Mucosa of descending colon (tissue), 3 donors: ENCODE measurements at regions not wholly inside any gene's neighbourhood (a gene's known extent, or its start where the extent isn't known, plus 50 kb on each side); places are given as distances from the start of the nearest gene placed in this dataset.
A peak's percentile ranks its signal among the peaks of the same experiment; 100 is the strongest.

Experiments
- ATAC-seq: fragments of 200-7000 bp; cut with Tn5 transposase; one replicate; pipeline ENCODE4 v1.9.1; 2020; ENCODE audit warnings: mild to moderate bottlenecking, moderate library complexity
- DNase-seq, 3 donors: peaks; one replicate each; pipeline ENCODE4 v3.0.0-alpha.2; 2020
- H3K36me3 ChIP-seq: fragments of 200-600 bp; one replicate; pipeline ENCODE4 v1.8.0; 2021; ENCODE audit warnings: low read depth, mild to moderate bottlenecking
- H3K4me1 ChIP-seq: fragments of 200-600 bp; one replicate; pipeline ENCODE4 v1.8.0; 2021; ENCODE audit warnings: low read depth, mild to moderate bottlenecking
- H3K4me3 ChIP-seq: fragments of 200-600 bp; one replicate; pipeline ENCODE4 v1.8.0; 2021; ENCODE audit warnings: mild to moderate bottlenecking
- H3K9me3 ChIP-seq: fragments of 200-600 bp; one replicate; pipeline ENCODE4 v1.8.0; 2021; ENCODE audit warnings: mild to moderate bottlenecking
- intact Hi-C, 2 donors: fragments of 100-400 bp; cut with DNase I in 1 of 2; cut with micrococcal nuclease in 1 of 2; formaldehyde crosslinking; loops; one replicate each; pipeline versions ENCODE4 v1.11.0 to v1.11.1; 2022; cut with DNase I, micrococcal nuclease
- TF ChIP-seq, protein P1 (sequence below): fragments of 200-600 bp; IDR thresholded peaks from one replicate; pipeline ENCODE4 v1.8.0; 2022; ENCODE audit warnings: antibody characterized with exemption, mild to moderate bottlenecking
- donor health status: DM: no; HTN: no; CAD: no; lungs with moderate emphysema.
- donor health status: DM: no; HTN: no; CAD: no.
- donor health status: DM: no; HTN: yes; CAD: no.

DNA sequence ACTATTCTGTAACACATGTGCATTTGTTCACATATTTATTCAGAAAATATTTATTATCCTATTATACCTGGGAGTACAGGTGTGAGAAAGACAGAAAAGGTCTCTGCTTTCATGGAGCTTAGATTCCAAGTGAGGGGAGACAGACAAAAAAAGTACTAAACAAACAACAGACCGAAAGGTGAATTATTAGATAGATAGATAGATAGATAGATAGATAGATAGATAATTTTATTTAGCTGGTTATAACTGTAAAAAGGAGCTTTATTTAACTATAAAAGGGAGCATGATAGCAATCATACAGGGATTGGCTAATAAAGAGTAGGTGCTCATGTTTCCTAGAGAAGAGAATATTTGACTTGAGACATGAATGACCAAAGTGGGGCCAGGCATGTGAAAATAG is 119.4 kb downstream of the TNFSF18 start:
- Histone ChIP-seq H3K36me3 (no peaks in the 10 kb centered on the region), H3K9me3 (no peaks in the 10 kb centered on the region), H3K4me3 (no peak overlapping the region), H3K4me1 (peaks cover 5% of the 10 kb centered on the region)
- DNase-seq (no peak), ATAC-seq (no peak)
- intact Hi-C loops = no loop called here
- TF ChIP-seq, protein P1, sequence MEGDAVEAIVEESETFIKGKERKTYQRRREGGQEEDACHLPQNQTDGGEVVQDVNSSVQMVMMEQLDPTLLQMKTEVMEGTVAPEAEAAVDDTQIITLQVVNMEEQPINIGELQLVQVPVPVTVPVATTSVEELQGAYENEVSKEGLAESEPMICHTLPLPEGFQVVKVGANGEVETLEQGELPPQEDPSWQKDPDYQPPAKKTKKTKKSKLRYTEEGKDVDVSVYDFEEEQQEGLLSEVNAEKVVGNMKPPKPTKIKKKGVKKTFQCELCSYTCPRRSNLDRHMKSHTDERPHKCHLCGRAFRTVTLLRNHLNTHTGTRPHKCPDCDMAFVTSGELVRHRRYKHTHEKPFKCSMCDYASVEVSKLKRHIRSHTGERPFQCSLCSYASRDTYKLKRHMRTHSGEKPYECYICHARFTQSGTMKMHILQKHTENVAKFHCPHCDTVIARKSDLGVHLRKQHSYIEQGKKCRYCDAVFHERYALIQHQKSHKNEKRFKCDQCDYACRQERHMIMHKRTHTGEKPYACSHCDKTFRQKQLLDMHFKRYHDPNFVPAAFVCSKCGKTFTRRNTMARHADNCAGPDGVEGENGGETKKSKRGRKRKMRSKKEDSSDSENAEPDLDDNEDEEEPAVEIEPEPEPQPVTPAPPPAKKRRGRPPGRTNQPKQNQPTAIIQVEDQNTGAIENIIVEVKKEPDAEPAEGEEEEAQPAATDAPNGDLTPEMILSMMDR = no peak

DNA sequence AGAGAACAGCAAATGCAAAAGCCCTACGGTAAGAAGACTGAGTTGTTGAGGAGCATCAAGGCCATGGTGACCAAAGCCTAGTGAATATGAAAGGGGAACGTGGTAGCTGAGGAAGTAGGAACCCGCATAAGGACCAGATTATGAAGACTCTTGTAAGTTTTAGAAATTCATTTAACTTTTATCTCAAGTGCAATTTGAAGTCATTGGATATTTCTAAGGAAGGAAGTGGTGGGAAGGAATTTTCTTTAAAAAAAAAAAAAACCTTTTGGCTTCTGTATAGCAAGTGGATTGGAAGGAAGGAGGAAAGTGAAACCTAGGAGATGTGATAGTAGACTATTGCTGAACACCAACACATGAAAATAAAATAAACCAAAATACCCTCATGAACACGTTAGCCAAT is 119.0 kb downstream of the TNFSF18 start:
- Histone ChIP-seq H3K4me1 (peaks cover 5% of the 10 kb centered on the region), H3K36me3 (no peaks in the 10 kb centered on the region), H3K4me3 (no peak overlapping the region), H3K9me3 (no peaks in the 10 kb centered on the region)
- DNase-seq = no peak
- TF ChIP-seq, protein P1 = no peak
- no peak for ATAC-seq
- intact Hi-C loops = no loop called here

DNA sequence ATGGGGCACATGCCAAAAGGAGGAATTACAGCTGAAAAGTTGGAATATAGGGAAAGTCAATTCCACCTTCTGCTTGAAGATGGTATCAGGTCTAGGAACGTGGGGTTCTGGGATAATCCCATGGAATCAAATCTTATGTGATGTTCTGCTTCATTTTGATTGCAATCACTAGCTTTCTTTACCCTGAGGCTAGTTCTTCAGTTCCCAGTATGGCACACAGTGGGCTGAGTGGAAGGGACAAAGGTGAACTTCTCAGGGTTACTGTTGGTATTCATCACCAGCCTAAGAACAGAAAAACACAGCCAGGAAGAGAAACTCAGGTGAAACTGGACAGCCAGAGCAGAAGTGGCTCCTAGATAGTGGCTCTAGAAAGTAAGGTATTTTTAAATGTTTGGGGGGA is 117.8 kb downstream of the TNFSF18 start:
- TF ChIP-seq, protein P1 = no peak
- Histone ChIP-seq H3K4me1 (peaks cover 5% of the 10 kb centered on the region), H3K4me3 (no peak overlapping the region), H3K9me3 (no peaks in the 10 kb centered on the region), H3K36me3 (no peaks in the 10 kb centered on the region)
- ATAC-seq (peak; percentile 22), DNase-seq (no peak)
- intact Hi-C loops = no loop called here

DNA sequence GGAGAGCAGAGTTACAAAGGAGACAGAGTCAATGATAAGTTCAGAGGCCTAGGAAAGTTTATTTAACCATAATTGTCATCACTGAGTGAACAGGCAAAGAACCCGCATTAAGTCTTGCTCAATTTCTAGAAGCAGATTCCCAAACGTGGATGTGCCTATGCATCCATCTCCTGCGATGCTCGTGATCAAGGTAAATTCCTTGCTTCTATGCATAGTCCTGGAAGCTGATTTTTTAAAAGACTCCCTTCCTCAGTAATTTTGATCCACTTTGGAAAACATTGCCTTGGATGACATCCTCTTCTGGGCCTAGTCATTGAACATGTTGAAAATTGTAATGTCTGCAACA is 116.4 kb downstream of the TNFSF18 start:
- no peaks in the 10 kb centered on the region for H3K36me3 ChIP-seq
- ATAC-seq (no peak), DNase-seq (no peak)
- H3K9me3 ChIP-seq = no peaks in the 10 kb centered on the region
- H3K4me3 ChIP-seq = no peak overlapping the region
- peaks cover 5% of the 10 kb centered on the region for H3K4me1 ChIP-seq
- intact Hi-C loops = no loop called here
- TF ChIP-seq, protein P1 = no peak

DNA sequence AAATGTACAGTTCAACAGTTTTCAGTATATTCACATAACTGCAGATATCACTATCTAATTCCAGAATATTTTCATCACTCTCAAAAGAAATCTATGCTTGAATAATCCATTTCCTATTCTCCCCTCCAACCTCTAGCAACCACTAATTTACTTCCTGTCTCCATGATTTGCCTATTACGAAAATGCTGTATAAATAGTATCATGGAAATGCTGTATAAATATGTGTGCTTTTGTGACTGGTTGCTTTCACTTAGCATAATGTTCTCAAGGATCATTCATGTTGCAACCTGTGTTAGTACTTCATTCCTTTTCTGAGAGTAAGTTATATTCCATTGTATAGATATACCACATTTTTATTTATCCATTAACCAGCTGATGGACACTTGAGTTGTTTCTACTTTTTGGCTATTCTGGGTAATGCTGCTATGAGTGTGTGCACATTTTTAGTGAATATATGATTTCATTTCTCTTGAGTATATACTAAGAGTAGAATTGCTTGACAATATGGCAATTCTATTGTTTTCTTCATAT is 115.6 kb downstream of the TNFSF18 start:
- Histone ChIP-seq H3K9me3 (no peaks in the 10 kb centered on the region), H3K4me1 (peaks cover 5% of the 10 kb centered on the region), H3K36me3 (no peaks in the 10 kb centered on the region), H3K4me3 (no peak overlapping the region)
- DNase-seq = no peak
- no peak for ATAC-seq
- TF ChIP-seq, protein P1 = no peak
- intact Hi-C loops = no loop called here

DNA sequence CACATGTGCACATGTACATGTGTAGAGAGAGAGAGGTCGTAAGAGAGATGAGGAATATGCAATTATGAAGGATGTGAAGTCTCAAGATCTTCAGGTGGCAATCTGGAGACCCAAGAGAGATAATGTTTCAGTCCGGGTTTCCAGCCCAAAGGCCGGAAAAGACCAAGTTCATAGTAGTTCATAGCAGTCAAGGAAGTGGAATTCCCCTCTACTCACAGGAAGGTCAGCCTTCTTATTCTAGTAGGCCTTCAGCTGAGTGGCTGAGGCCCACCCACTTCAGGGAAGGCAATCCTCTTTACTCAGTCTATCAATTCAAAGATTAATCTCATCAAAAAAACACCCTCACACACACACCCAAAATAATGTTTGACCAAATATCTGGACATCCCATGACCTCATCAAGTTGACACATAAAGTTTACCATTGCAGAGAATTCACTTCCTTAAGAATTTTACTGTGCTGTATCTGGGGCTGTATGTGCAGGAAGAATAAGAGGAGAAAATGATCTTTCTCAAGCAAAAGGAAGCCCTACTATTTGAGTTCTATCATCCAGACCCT is 114.6 kb downstream of the TNFSF18 start:
- Histone ChIP-seq H3K9me3 (no peaks in the 10 kb centered on the region), H3K4me1 (peaks cover 5% of the 10 kb centered on the region), H3K36me3 (no peaks in the 10 kb centered on the region), H3K4me3 (no peak overlapping the region)
- DNase-seq = no peak
- TF ChIP-seq, protein P1 = no peak
- no peak for ATAC-seq
- intact Hi-C loops = no loop called here
